ENCODE measurements at regions not wholly inside any gene's neighbourhood (a gene's known extent, or its start where the extent isn't known, plus 50 kb on each side); places are given as distances from the start of the nearest gene placed in this dataset.

- TF ChIP-seq, protein P1, sequence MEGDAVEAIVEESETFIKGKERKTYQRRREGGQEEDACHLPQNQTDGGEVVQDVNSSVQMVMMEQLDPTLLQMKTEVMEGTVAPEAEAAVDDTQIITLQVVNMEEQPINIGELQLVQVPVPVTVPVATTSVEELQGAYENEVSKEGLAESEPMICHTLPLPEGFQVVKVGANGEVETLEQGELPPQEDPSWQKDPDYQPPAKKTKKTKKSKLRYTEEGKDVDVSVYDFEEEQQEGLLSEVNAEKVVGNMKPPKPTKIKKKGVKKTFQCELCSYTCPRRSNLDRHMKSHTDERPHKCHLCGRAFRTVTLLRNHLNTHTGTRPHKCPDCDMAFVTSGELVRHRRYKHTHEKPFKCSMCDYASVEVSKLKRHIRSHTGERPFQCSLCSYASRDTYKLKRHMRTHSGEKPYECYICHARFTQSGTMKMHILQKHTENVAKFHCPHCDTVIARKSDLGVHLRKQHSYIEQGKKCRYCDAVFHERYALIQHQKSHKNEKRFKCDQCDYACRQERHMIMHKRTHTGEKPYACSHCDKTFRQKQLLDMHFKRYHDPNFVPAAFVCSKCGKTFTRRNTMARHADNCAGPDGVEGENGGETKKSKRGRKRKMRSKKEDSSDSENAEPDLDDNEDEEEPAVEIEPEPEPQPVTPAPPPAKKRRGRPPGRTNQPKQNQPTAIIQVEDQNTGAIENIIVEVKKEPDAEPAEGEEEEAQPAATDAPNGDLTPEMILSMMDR (IDR thresholded peaks at IDR 0.05; ENCODE audit: low read length) = no peak
- no peak for TF ChIP-seq EZH2phosphoT487 (IDR thresholded peaks at IDR 0.05; ENCODE audit: low read length)
- no peak for TF ChIP-seq EZH2 (optimal IDR thresholded peaks at IDR 0.05; ENCODE audit: low read depth, low read length)
Measured at GRCh38 chrX:122187069-122187713, 996.9 kb upstream of the GRIA3 start.
